ENCODE measurements at regions not wholly inside any gene's neighbourhood (a gene's known extent, or its start where the extent isn't known, plus 50 kb on each side); places are given as distances from the start of the nearest gene placed in this dataset.

DNA sequence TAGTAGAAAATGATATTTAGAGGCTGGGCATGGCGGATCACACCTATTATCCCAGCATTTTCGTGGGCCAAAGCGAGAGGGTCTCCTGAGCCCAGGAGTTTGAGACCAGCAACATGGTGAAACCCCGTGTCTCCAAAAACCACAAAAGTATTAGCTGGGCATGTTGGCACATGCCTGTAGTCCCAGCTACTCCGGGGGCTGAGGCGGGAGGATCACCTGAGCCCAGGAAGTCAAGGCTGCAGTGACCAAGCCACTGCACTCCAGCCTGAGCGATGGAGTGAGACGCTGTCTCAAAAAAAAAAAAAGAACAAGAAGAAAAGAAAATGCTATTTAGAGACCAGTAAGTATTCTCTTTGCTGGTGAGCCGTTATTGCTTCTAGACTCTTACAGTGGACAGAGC is 79.2 kb upstream of the MDM1 start:
- TF ChIP-seq, protein P1, sequence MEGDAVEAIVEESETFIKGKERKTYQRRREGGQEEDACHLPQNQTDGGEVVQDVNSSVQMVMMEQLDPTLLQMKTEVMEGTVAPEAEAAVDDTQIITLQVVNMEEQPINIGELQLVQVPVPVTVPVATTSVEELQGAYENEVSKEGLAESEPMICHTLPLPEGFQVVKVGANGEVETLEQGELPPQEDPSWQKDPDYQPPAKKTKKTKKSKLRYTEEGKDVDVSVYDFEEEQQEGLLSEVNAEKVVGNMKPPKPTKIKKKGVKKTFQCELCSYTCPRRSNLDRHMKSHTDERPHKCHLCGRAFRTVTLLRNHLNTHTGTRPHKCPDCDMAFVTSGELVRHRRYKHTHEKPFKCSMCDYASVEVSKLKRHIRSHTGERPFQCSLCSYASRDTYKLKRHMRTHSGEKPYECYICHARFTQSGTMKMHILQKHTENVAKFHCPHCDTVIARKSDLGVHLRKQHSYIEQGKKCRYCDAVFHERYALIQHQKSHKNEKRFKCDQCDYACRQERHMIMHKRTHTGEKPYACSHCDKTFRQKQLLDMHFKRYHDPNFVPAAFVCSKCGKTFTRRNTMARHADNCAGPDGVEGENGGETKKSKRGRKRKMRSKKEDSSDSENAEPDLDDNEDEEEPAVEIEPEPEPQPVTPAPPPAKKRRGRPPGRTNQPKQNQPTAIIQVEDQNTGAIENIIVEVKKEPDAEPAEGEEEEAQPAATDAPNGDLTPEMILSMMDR (IDR thresholded peaks at IDR 0.05 in 4 of 5, conservative IDR thresholded peaks at IDR 0.05 in 1 of 5): no peak
- TF ChIP-seq POLR2A (IDR thresholded peaks at IDR 0.05): no peak
